DND-41 (cell line): ENCODE measurements at regions not wholly inside any gene's neighbourhood (a gene's known extent, or its start where the extent isn't known, plus 50 kb on each side); places are given as distances from the start of the nearest gene placed in this dataset.

Source experiments
- EZH2 ChIP-seq: IDR thresholded peaks from 3 replicates; pipeline ENCODE4 v1.6.1; 2012; ENCODE audit warnings: borderline replicate concordance, low read depth, mild to moderate bottlenecking, moderate library complexity, low read length, inconsistent platforms; ENCODE audit not compliant: severe bottlenecking
- TF ChIP-seq, protein P1 (sequence below): IDR thresholded peaks from 2 replicates; pipeline ENCODE4 v1.5.1; 2012; ENCODE audit warnings: borderline replicate concordance, low read length, moderate library complexity, mild to moderate bottlenecking; ENCODE audit not compliant: poor library complexity, severe bottlenecking; ENCODE audit errors: extremely low read depth

GRCh38 chr2:129062146-129062912 lies 743.7 kb upstream of the HS6ST1 start:
- TF ChIP-seq, protein P1, sequence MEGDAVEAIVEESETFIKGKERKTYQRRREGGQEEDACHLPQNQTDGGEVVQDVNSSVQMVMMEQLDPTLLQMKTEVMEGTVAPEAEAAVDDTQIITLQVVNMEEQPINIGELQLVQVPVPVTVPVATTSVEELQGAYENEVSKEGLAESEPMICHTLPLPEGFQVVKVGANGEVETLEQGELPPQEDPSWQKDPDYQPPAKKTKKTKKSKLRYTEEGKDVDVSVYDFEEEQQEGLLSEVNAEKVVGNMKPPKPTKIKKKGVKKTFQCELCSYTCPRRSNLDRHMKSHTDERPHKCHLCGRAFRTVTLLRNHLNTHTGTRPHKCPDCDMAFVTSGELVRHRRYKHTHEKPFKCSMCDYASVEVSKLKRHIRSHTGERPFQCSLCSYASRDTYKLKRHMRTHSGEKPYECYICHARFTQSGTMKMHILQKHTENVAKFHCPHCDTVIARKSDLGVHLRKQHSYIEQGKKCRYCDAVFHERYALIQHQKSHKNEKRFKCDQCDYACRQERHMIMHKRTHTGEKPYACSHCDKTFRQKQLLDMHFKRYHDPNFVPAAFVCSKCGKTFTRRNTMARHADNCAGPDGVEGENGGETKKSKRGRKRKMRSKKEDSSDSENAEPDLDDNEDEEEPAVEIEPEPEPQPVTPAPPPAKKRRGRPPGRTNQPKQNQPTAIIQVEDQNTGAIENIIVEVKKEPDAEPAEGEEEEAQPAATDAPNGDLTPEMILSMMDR: no peak
- TF ChIP-seq EZH2: no peak
